VCaP (cell line): ENCODE measurements at regions not wholly inside any gene's neighbourhood (a gene's known extent, or its start where the extent isn't known, plus 50 kb on each side); places are given as distances from the start of the nearest gene placed in this dataset.

Source experiments
- H3K27ac ChIP-seq: fragments of 450-650 bp; 2 replicates; pipeline ENCODE4 v1.5.1; 2017
- TF ChIP-seq, protein P1 (sequence below): fragments of 450-650 bp; conservative IDR thresholded peaks from 2 replicates; pipeline ENCODE4 v1.5.1; 2017; ENCODE audit warnings: mild to moderate bottlenecking, moderate library complexity

DNA sequence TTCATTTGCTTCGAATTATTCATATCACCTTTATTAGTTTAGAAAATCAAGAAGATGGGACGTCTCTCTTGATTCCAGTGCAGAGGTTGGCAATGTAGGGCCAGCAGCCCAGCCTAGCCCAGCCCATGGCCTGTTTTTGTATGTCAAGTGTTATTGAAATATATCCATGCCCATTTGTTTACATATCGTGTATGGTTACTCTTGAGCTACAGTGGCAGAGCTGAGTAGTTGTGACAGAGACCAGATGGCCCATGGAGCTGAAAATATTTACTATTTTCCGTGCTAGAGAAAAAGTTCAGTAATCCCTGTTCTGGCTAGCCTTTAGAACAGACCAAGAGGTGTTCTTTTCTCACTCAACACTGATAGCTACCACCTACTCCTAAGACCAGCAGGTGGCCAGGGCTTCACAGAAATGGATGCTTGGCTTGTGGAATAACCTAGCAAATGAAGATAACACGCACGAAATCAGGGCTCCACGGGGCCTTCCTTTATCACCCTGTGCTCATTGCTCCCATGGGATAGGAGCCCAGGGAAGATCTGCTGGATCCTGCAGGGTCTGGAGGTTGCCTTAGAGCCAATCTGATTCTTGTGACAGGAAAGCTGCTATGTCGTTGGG lies 123.2 kb upstream of the ANKFN1 start:
- TF ChIP-seq, protein P1, sequence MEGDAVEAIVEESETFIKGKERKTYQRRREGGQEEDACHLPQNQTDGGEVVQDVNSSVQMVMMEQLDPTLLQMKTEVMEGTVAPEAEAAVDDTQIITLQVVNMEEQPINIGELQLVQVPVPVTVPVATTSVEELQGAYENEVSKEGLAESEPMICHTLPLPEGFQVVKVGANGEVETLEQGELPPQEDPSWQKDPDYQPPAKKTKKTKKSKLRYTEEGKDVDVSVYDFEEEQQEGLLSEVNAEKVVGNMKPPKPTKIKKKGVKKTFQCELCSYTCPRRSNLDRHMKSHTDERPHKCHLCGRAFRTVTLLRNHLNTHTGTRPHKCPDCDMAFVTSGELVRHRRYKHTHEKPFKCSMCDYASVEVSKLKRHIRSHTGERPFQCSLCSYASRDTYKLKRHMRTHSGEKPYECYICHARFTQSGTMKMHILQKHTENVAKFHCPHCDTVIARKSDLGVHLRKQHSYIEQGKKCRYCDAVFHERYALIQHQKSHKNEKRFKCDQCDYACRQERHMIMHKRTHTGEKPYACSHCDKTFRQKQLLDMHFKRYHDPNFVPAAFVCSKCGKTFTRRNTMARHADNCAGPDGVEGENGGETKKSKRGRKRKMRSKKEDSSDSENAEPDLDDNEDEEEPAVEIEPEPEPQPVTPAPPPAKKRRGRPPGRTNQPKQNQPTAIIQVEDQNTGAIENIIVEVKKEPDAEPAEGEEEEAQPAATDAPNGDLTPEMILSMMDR: no peak; the same call in 1 of the 2 replicates
- H3K27ac ChIP-seq: no peak overlapping the region

DNA sequence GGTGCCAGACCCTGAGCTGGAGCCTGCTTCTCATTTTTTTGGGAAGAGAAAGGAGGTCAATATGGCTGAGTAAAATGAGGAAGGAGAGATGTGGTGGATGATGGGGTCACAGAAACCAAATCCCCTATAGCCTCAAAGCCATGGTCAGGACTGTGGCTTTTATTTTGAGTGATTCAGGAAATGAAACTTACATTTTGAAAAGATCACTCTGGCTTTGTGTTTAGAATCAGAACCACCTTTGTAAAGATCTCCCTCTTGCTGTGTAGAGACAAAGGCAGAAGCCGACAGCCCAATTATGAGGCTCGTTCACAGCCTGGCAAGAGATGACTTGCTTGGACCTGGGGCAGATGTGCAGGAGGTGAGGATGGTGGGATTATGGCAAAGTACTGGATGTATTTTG lies 121.6 kb upstream of the ANKFN1 start:
- H3K27ac ChIP-seq: no peak overlapping the region
- TF ChIP-seq, protein P1: no peak

DNA sequence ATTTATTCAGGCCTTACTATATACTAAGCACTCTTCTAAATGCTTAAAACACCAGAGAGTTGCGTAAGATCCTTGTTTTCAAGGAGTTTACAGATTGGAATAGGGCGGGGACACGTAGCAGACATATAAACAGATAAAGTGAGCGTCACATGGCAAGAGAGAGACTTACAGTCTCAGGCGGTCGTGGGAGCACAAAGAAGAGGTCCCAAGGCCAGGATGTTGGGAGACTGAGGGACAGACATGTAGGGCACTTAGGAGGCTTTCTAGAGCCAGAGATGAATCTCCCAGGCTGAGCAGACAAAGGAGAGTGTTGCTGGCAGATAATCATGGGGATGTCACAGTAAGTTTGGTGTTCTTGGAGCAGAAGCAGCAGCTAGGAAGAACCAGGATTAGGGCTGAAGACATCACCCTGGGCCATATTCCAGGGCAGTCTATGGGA lies 119.1 kb upstream of the ANKFN1 start:
- no peak overlapping the region for H3K27ac ChIP-seq
- TF ChIP-seq, protein P1: no peak

DNA sequence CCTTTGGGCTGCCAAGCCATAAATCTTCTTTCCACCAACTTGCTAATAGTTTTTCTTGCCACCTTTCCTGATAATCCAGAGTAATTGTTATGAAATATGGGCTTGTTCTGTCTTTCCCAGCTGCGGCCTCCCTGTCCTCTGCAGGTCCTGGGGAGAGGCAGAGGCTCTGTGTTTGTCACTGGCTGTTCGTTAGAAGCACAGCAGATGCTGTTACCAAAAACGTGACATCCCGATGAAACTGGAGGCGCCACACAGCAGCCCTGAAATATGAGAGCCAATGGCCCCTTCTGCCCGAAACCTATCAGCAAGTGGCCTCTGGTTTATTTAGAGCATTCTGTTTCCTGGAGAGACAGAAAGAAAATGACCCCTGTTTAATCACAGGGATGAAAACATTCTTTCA lies 115.1 kb upstream of the ANKFN1 start:
- H3K27ac ChIP-seq: no peak overlapping the region
- TF ChIP-seq, protein P1: no peak

DNA sequence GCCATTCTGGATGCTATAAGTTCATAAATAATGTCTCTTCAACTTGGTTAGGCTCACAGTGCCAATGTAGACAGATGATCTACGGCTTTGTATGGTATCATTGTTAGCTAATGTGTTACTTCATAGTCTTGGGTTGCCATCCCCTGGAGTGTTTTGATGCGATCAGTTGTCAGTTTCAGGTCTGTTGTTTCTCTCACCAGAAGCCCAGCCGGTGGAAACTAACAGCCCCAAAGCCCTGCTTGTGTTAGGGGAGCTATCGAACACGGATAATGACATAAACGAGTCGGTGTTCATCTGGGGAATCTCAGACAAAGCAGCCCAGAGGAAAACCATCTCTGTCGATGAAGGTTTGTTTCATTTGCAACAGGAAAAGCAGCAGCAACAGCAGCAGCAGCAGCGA lies 107.4 kb upstream of the ANKFN1 start:
- H3K27ac ChIP-seq: no peak overlapping the region
- TF ChIP-seq, protein P1: no peak

DNA sequence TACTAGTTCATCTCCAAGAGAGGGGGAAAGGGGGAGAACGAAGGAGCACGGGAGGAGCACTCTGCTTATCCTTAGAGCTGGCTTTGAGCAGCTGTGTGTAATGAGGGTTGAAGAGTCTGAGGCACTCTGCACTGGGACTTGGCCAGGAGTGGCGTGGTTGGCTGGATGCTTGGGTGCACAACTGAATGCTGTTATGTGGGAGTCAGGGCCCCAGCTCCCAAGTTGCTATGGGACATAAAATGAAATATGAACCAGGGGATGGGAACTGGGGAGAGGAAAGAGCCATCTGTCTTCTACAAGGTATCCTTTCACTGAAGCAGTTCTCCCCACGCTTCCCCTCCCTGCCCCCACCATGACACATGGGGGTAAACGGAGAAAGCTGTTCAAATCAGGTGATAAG lies 105.9 kb upstream of the ANKFN1 start:
- TF ChIP-seq, protein P1: no peak

DNA sequence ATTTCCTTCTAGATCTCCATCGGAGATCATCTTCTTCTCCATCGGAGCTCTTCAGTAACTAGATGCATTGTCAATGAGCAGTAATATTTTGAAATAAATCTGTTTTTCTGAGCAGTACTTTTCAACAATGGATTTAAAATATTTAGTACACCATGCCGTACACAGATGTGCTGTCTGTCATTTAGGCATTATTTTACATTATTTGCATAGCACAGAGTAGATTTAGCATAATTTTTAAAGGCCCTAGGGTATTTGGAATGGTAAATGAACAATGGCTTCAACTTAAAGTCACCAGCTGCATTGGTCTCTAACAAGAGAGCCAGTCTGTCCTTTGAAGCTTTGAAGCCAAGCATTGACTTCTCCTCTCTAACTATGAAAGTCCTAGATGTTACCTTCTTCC lies 95.4 kb upstream of the ANKFN1 start:
- no peak overlapping the region for H3K27ac ChIP-seq
- TF ChIP-seq, protein P1: no peak

More for the DNA sequence above, 105.9 kb upstream of the ANKFN1 start:
- H3K27ac ChIP-seq: no peak overlapping the region
